IPS DF 19.7 (cell line): ENCODE measurements at regions not wholly inside any gene's neighbourhood (a gene's known extent, or its start where the extent isn't known, plus 50 kb on each side); places are given as distances from the start of the nearest gene placed in this dataset.
"Not testable (repeated sequence)": the region's sequence is repeated elsewhere in the genome, so short reads cannot be mapped to it uniquely, and the experiment has no call there.

Experiments used
- DNase-seq: peaks from one replicate; pipeline ENCODE4 v3.0.0-alpha.2; 2013; ENCODE audit warnings: low read depth, low spot score

DNA sequence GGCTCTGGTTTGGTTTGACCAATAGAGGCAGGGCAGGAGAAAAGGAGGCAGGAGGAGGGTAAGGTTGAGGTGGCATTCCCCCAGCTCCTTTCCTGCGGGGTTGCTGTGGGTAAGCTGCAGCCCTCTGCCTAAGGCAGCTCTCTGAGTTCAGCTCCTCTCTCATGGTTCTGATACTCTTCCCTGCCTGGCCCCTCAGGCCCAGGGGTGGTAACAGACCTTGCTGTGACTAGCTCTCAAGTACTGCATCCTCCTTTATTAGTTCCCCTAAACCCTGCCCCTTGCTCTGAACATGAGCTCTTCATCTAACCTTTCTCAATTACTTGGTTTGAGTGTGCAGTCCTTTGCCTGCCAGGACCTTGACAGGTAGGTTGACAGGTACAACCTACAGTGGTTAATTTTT, 205.5 kb downstream of the SLC4A3 start:
- DNase-seq, result no peak

DNA sequence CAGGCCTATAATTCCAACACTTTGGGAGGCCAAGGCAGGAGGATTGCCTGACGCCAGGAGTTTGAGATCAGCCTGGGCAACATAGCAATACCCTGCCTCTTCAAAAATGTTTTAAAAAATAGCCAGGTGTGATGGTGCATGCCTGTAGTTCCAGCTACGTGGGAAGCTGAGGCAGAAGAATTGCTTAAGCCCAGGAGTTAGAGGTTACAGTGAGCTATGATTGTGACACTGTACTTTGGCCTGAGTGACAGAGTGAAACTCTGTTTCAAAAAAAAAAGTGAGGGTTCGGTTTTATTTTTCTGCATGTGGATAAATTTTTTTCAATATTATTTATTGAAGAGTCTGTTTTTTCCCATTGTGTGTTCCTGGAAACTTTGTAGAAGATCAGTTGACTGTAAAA, 208.1 kb downstream of the SLC4A3 start:
- no peak for DNase-seq

DNA sequence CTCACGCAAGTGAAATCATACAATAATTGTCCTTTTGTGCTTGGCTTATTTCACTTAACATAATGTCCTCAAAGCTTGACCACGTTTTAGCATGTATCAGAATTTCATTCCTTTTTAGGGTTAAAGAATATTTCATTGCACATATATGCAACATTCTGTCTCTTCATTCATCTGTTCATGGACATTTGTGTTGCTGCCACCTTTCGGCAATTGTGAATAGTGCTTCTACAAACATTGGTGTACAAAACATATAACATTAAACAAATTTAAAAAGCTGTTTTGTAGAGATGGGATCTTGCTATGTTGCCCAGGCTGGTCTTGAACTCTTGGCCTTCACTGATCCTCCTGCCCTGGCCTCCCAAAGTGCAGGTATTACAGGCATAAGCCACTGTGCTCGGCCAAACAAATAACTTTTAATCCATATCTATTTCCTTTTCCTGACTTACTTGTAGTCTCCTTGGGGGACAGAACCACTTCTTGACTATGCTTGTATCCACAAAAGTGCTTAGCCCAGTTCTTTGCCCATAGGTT, 209.3 kb downstream of the SLC4A3 start:
- no peak for DNase-seq

GRCh38 chr2:219844401-219845091, 217.1 kb downstream of the SLC4A3 start:
- DNase-seq, result no peak

DNA sequence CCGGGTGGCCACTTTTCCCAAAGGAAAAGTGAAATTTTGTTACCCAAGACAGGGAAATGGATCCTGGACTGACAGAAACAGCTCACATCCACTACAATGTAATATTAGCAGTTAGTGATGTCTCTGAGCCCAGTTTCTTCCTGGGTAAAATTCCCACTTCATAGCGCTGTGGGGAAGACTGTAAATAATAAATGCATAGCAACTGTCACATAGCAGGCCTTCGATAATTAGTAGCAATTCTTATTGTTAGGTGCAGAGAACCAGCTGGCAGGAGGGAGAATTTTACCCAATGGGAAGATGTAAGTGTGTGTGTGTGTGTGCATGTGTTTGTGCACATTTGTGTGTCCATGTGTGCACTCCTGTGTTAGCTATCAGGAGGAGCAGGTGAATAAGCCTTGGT, 221.5 kb downstream of the SLC4A3 start:
- DNase-seq, result no peak

DNA sequence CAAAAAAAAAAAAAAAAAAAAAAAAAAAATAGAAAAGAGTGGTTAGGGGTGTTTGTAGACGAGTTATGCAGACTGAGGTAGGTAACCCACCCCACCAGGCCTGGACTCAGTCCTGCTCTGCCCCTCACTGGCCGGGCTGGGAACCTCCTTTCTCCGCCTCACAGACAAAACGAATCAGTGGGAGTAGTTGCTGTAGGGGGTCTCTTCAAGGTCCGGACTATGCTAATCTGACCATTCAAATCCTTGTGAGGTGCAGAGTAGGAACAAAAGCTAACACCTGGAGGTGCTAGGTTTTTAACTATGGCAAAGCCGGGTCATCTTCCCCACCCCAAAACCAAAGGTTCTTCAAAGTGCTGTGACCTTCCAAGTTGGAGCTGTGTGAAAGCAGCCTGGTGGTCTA, 223.7 kb downstream of the SLC4A3 start:
- DNase-seq, result peak; percentile 60

DNA sequence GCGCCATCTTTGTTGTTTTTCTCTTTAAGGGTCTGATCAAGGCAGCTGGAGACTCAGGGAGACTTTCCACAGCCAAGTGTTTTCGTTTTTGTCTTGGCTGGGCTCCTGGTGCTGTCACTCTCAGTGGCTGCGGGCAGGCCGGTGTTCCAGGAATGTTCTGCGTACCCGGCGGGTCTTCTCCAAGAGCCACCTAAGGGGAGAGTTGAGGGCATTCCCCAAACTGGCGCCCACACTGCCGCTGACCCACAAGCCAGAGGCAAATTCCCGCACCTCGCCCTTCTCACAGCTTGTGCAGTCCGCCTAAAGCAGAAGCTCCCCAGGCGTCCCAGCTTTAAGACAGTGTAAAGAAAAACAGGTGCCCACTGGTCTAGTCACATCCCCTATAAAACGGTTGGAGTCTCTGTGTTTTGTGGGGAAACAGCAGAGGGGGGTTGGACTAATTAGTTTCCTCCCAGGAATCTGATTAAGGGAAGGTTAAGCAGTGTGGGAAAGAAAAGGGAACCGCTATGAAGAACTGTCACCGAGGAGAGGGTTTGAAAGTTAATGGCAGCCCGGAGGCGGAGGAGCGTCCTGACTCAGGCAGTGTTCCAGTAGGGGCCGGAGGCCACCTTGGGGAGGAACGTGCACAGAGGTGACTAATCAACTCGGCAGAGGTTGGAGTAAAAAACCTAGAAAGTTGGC, 224.5 kb downstream of the SLC4A3 start:
- DNase-seq, result no peak

DNA sequence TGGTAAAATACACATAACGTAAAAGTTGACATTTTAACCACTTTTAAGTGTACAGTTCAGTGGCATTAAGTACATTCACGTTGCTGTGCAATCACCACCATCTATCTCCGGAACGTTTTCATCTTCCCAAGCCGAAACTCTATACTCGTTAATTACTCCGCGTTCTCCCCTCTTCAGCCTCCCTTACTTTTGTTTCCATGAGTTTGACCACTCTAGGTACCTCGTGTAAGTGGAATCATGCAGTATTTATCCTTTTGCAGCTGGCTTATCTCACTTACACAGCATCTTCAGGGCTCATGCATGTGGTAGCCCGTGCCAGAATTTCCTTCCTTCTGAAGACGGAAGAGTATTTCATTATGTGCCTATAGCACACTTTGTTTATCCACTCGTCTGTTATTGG, 225.2 kb downstream of the SLC4A3 start:
- DNase-seq, result no peak

- no peak for DNase-seq
Measured at GRCh38 chr2:219856602-219857001, 229.2 kb downstream of the SLC4A3 start.

GRCh38 chr2:219857751-219858150, 230.3 kb downstream of the SLC4A3 start:
- DNase-seq, result no peak

- no peak for DNase-seq
Measured at GRCh38 chr2:219861307-219861706, 233.9 kb downstream of the SLC4A3 start.

DNA sequence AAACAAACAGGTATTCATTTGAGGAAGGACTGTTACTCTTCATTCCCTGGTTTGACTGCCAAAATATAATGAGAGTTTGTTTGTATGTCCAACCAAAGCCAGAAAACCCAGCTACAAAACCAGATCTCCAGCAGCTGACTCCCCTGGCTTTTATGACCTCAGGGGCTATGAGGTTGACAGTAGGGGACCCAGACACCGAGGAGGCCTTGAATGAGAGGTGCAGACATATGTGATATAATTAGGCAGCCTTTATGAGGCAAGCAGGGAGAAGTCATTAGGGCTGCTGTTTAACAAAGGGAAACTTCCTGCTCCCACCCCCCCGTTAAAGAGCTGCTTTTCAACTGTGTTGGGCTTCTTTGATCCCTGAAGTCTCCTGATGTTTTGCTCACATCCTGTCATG, 236.7 kb downstream of the SLC4A3 start:
- no peak for DNase-seq

- DNase-seq, result no peak
Measured at GRCh38 chr2:219868635-219869034, 241.2 kb downstream of the SLC4A3 start.

GRCh38 chr2:219870041-219870440, 242.6 kb downstream of the SLC4A3 start:
- no peak for DNase-seq

- DNase-seq, result peak; percentile 33
Measured at GRCh38 chr2:219871351-219871750, 243.9 kb downstream of the SLC4A3 start.

GRCh38 chr2:219875036-219875435, 247.6 kb downstream of the SLC4A3 start:
- DNase-seq, result no peak

DNA sequence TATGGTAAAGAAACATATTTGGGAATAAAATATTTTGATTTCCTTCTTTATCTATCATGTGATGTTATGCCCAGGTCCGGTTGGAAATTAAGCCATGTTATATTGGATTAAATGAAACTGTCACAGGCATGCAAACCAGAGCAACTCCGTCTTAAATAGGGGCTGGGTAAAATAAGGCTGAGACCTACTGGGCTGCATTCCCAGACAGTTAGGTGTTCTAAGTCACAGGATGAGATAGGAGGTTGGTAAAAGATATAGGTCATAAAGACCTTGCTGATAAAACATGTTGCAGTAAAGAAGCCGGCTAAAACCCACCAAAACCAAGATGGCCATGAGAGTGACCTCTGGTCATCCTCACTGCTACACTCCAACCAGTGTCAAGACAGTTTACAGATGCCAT, 248.6 kb downstream of the SLC4A3 start:
- not testable (repeated sequence) for DNase-seq

DNA sequence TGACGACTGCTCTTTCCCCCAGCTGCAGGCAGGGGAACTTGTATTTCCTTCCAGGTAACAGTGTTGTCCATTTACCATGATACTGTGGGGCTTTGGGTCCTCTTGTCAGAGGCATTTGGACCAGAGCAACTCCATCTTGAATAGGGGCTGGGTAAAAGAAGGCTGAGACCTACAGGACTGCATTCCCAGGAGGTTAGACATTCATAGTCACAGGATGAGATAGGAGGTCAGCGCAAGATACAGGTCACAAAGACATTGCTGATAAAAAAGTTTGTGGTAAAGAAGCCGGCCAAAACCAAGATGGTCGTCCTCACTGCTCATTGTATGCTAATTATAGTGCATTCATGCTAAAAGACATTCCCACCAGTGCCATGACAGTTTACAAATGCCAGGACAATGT, 249.5 kb downstream of the SLC4A3 start:
- DNase-seq, result no peak

DNA sequence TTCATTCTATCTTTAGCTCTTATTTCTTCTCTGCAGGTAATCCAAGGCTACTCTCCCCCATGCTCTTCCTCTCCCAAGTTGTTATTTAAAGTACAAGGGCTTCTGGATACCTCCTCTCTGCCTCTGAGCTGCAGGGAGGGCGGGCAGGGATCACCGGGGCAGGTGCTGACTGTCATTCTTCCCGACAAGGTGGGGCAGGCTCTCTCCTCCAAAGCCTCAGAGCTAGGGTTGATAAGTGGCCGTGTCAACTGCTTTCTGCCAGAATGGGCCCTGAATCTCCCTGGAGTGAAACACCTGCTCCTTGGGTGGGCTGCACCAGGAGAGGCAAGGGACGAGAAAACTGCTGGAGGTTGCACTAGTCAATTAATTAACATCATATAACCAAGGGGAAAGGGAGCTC, 250.3 kb downstream of the SLC4A3 start:
- no peak for DNase-seq

DNA sequence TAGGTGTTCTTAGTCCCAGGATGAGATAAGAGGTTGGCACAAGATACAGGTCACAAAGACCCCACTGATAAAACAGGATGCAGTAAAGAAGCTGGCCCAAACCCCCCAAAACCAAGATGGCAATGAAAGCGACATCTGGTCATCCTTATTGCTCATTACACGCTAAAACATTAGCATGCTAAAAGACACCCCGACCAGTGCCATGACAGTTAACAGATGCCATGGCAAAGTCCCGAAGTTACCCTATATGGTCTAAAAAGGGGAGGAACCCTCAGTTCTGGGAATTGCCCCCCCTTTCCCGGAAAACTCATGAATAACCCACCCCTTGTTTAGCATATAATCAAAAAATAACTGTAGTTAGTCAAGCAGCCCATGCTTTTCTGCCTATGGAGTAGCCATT, 251.1 kb downstream of the SLC4A3 start:
- no peak for DNase-seq

DNA sequence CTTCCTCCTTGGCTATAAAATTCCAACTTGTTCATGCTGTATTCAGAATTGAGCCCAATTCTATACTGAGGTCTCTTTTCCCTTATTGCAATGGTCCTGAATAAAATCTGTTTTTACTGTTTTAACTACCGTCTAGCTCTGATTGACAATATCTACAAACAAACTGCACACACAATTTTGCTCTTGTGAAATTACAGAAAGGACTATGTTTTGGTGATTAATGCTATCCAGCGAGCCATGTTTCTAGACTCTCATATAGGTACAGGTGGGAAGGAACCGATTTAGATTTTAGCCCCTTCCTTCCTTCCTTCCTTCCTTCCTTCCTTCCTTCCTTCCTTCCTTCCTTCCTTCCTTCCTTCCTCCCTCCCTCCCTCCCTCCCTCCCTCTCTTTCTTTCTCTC, 254.4 kb downstream of the SLC4A3 start:
- no peak for DNase-seq

GRCh38 chr2:219886615-219887014, 259.2 kb downstream of the SLC4A3 start:
- no peak for DNase-seq

DNA sequence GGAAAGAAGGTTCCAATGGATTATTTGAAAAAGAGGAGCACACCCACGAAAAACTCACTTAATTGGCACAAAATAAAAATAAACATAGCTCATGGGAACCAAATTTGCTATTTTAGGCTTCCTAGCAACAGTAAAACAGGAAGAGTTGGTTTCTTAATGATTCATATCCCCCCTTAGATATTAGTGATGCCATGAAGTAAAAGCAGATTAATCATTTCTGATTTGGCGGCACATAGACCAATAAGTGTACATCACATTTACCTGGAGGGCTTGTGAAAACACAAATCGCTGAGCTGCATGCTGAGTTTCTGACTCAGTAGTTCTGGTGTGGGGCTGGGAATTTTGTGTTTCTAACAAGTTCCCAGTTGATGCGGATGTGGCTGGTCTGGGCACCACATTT, 260.4 kb downstream of the SLC4A3 start:
- DNase-seq, result no peak
